ENCODE measurements at regions not wholly inside any gene's neighbourhood (a gene's known extent, or its start where the extent isn't known, plus 50 kb on each side); places are given as distances from the start of the nearest gene placed in this dataset.

GRCh38 chr10:126854726-126855495 lies 50.3 kb upstream of the DOCK1 start:
- no peaks in the 10 kb centered on the region for H3K36me3 ChIP-seq
- no peak overlapping the region for H3K27ac ChIP-seq
- H3K4me3 ChIP-seq: no peak overlapping the region
- no peaks in the 10 kb centered on the region for H3K9me3 ChIP-seq
- TF ChIP-seq POLR2A (IDR thresholded peaks at IDR 0.05): no peak
- no peak for TF ChIP-seq CTCF (IDR thresholded peaks at IDR 0.05)
- TF ChIP-seq EP300 (IDR thresholded peaks at IDR 0.05): no peak
- TF ChIP-seq POLR2AphosphoS5 (IDR thresholded peaks at IDR 0.05): no peak
- no peak for DNase-seq (ENCODE audit: low spot score in 2 of 2)
- no peaks in the 10 kb centered on the region for H3K4me1 ChIP-seq
- WGBS: 74% methylated on average over 10 of the region's 10 CpGs
- peaks cover 2% of the 10 kb centered on the region for H3K27me3 ChIP-seq
